Keratinocyte (primary cell): ENCODE measurements at regions not wholly inside any gene's neighbourhood (a gene's known extent, or its start where the extent isn't known, plus 50 kb on each side); places are given as distances from the start of the nearest gene placed in this dataset.

Experiments
- DNase-seq: peaks from one replicate; pipeline ENCODE4 v3.0.0-alpha.2; 2011; ENCODE audit warnings: low read depth, missing footprints, low spot score
- FAIRE-seq: peaks from 2 replicates; lab custom pipeline; 2011; peaks lifted over from hg19 to GRCh38; lab: Jason Lieb, UNC
- H2AFZ ChIP-seq: 2 replicates; pipeline ENCODE4 v1.6.0; 2012; ENCODE audit warnings: low read length, control low read depth, inconsistent platforms; ENCODE audit not compliant: control insufficient read depth
- H3K27ac ChIP-seq: 2 replicates; pipeline ENCODE4 v1.5.1; 2011; ENCODE audit warnings: low read length; ENCODE audit not compliant: control insufficient read depth, insufficient read depth
- H3K27me3 ChIP-seq: 3 replicates; pipeline ENCODE4 v1.6.0; 2011; ENCODE audit warnings: low read length; ENCODE audit not compliant: control insufficient read depth, insufficient read depth; ENCODE audit errors: extremely low read depth
- H3K36me3 ChIP-seq, 2 experiments: 2 replicates in 1 of 2; 3 replicates in 1 of 2; pipeline ENCODE4 v1.5.1; 2011; ENCODE audit warnings: low read length in 2 of 2, mild to moderate bottlenecking in 1 of 2; ENCODE audit not compliant: control insufficient read depth in 2 of 2, insufficient read depth in 2 of 2; ENCODE audit errors: extremely low read depth in 1 of 2
- H3K4me1 ChIP-seq: 3 replicates; pipeline ENCODE4 v1.5.1; 2011; ENCODE audit warnings: low read length; ENCODE audit not compliant: control insufficient read depth, insufficient read depth; ENCODE audit errors: extremely low read depth
- H3K4me2 ChIP-seq: 3 replicates; pipeline ENCODE4 v1.6.0; 2011; ENCODE audit warnings: low read depth, low read length; ENCODE audit not compliant: control insufficient read depth, insufficient read depth; ENCODE audit errors: extremely low read depth
- H3K4me3 ChIP-seq, 3 experiments: fragments of 200-600 bp in 1 of 3; sonication (generic) in 1 of 3; 2 replicates in 2 of 3; 3 replicates in 1 of 3; pipeline ENCODE4 v1.5.1; 2011 to 2016; ENCODE audit warnings: low read length in 3 of 3, mild to moderate bottlenecking in 3 of 3, control low read depth in 2 of 3, inconsistent platforms in 1 of 3, low read depth in 1 of 3, mixed read lengths in 1 of 3, mixed run types in 1 of 3, moderate library complexity in 1 of 3; ENCODE audit not compliant: control insufficient read depth in 2 of 3, insufficient read depth in 2 of 3; ENCODE audit errors: extremely low read depth in 1 of 3
- H3K79me2 ChIP-seq: 2 replicates; pipeline ENCODE4 v1.6.0; 2012; ENCODE audit warnings: low read length; ENCODE audit not compliant: control insufficient read depth, insufficient read depth
- H3K9ac ChIP-seq: 3 replicates; pipeline ENCODE4 v1.6.0; 2011; ENCODE audit warnings: low read length; ENCODE audit not compliant: control insufficient read depth, insufficient read depth; ENCODE audit errors: extremely low read depth
- H3K9me1 ChIP-seq: 3 replicates; pipeline ENCODE4 v1.6.0; 2011; ENCODE audit warnings: low read length; ENCODE audit not compliant: control insufficient read depth, insufficient read depth; ENCODE audit errors: extremely low read depth
- H3K9me3 ChIP-seq: 2 replicates; pipeline ENCODE4 v1.5.1; 2012; ENCODE audit warnings: low read depth, low read length; ENCODE audit not compliant: control insufficient read depth
- H4K20me1 ChIP-seq: 3 replicates; pipeline ENCODE4 v1.6.0; 2011; ENCODE audit warnings: low read length; ENCODE audit not compliant: control insufficient read depth, insufficient read depth; ENCODE audit errors: extremely low read depth
- CTCF ChIP-seq, 3 experiments: IDR thresholded peaks in 1 of 3; conservative IDR thresholded peaks in 1 of 3; optimal IDR thresholded peaks in 1 of 3; 2 replicates in 2 of 3; 3 replicates in 1 of 3; pipeline versions ENCODE3 to v1.5.1; 2011; ENCODE audit warnings: low read length in 3 of 3, mild to moderate bottlenecking in 3 of 3, moderate library complexity in 2 of 3, control low read depth in 1 of 3, inconsistent platforms in 1 of 3; ENCODE audit not compliant: insufficient read depth in 2 of 3; ENCODE audit errors: extremely low read depth in 1 of 3
- EZH2 ChIP-seq: IDR thresholded peaks from one replicate; pipeline ENCODE4 v1.6.1; 2012; ENCODE audit warnings: inconsistent platforms, mild to moderate bottlenecking, low read length, moderate library complexity
- dilution Hi-C: fragments of 300-500 bp; cut with MboI; formaldehyde crosslinking; loops from one replicate; pipeline ENCODE4 v1.7.0; 2020; ENCODE audit warnings: low sequenced_read_pairs; ENCODE audit not compliant: extremely low pct_ligation_motif_present

- Histone ChIP-seq H3K9me1 (no peaks in the 10 kb centered on the region), H3K4me1 (no peaks in the 10 kb centered on the region), H3K27me3 (no peaks in the 10 kb centered on the region), H3K36me3 (no peaks in the 10 kb centered on the region), H4K20me1 (no peaks in the 10 kb centered on the region), H3K27ac (no peak overlapping the region), H3K79me2 (no peaks in the 10 kb centered on the region), H2AFZ (no peak overlapping the region), H3K9me3 (no peaks in the 10 kb centered on the region), H3K4me2 (no peak overlapping the region), H3K9ac (no peak overlapping the region), H3K4me3 (no peak overlapping the region)
- DNase-seq = no peak
- dilution Hi-C loops = no loop called here
- TF ChIP-seq EZH2 = no peak
- TF ChIP-seq CTCF (optimal IDR thresholded peaks at IDR 0.05 in 1 of 3, IDR thresholded peaks at IDR 0.05 in 1 of 3, conservative IDR thresholded peaks at IDR 0.05 in 1 of 3; ENCODE audit: extremely low read depth in 1 of 3, insufficient read depth in 2 of 3, low read length in 3 of 3) = no peak
- FAIRE-seq = no peak
These were observed 107.3 kb upstream of the DCN start for GRCh38 chr12:91289906-91290305.

- Histone ChIP-seq H3K9ac (no peak overlapping the region), H3K4me3 (no peak overlapping the region), H3K36me3 (no peaks in the 10 kb centered on the region), H3K4me2 (no peak overlapping the region), H3K4me1 (no peaks in the 10 kb centered on the region), H3K79me2 (no peaks in the 10 kb centered on the region), H3K9me1 (no peaks in the 10 kb centered on the region), H3K9me3 (no peaks in the 10 kb centered on the region), H2AFZ (no peak overlapping the region), H3K27ac (no peak overlapping the region), H3K27me3 (no peaks in the 10 kb centered on the region), H4K20me1 (no peaks in the 10 kb centered on the region)
- no peak for FAIRE-seq
- dilution Hi-C loops = no loop called here
- no peak for DNase-seq
- TF ChIP-seq EZH2 (no peak), CTCF (optimal IDR thresholded peaks at IDR 0.05 in 1 of 3, IDR thresholded peaks at IDR 0.05 in 1 of 3, conservative IDR thresholded peaks at IDR 0.05 in 1 of 3; ENCODE audit: extremely low read depth in 1 of 3, insufficient read depth in 2 of 3, low read length in 3 of 3) (no peak)
These were observed 106.5 kb upstream of the DCN start for GRCh38 chr12:91289072-91289471.
